ENCODE measurements at regions not wholly inside any gene's neighbourhood (a gene's known extent, or its start where the extent isn't known, plus 50 kb on each side); places are given as distances from the start of the nearest gene placed in this dataset.

DNA sequence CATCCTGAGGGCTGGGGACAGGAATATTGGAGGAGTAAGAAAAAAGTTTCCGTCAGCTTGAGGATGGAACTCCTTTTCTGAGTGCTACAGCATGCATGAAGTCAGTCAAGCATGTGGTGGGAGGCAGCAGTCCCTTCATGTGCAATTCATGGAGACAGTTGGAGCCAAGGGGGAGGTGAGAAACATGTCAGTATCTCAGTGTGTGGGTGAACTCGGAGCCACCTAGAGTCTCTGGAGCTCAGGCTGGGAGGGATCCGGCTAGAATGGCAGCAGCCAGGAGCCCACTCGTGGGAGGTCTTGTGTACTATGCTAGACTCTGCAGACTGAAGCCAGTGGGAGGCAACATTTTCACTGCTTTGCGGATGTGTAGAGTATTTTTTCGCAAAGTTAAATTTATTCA lies 60.3 kb downstream of the AVPR1A start:
- no peak for TF ChIP-seq CTCF (IDR thresholded peaks at IDR 0.05)
- TF ChIP-seq POLR2A (IDR thresholded peaks at IDR 0.05), result no peak
